Osteocyte (in vitro differentiated cells): ENCODE measurements at regions not wholly inside any gene's neighbourhood (a gene's known extent, or its start where the extent isn't known, plus 50 kb on each side); places are given as distances from the start of the nearest gene placed in this dataset.

Experiments used
- DNase-seq: peaks from one replicate; pipeline ENCODE4 v3.0.0; 2021; ENCODE audit warnings: mixed read lengths; ENCODE audit not compliant: unreplicated experiment; ENCODE audit errors: extremely low spot score
- H3K27ac Mint-ChIP-seq: one replicate; pipeline ENCODE4 v1.8.0; 2021; ENCODE audit warnings: mild to moderate bottlenecking, mixed read lengths; ENCODE audit not compliant: unreplicated experiment
- H3K27me3 Mint-ChIP-seq: one replicate; pipeline ENCODE4 v1.8.0; 2021; ENCODE audit warnings: mixed read lengths; ENCODE audit not compliant: unreplicated experiment
- H3K36me3 Mint-ChIP-seq: one replicate; pipeline ENCODE4 v1.8.0; 2021; ENCODE audit warnings: mixed read lengths; ENCODE audit not compliant: unreplicated experiment
- H3K4me1 Mint-ChIP-seq: one replicate; pipeline ENCODE4 v1.8.0; 2021; ENCODE audit warnings: mixed read lengths; ENCODE audit not compliant: unreplicated experiment
- H3K4me3 Mint-ChIP-seq: one replicate; pipeline ENCODE4 v1.8.0; 2021; ENCODE audit warnings: mild to moderate bottlenecking, moderate library complexity, mixed read lengths; ENCODE audit not compliant: unreplicated experiment
- H3K9me3 Mint-ChIP-seq: one replicate; pipeline ENCODE4 v1.8.0; 2021; ENCODE audit warnings: mixed read lengths; ENCODE audit not compliant: unreplicated experiment
- TF ChIP-seq, protein P1 (sequence below): fragments of 200-600 bp; sonication (generic); IDR thresholded peaks from 2 replicates; pipeline ENCODE4 v1.5.0; 2021; ENCODE audit warnings: antibody characterized with exemption, mild to moderate bottlenecking, moderate library complexity

DNA sequence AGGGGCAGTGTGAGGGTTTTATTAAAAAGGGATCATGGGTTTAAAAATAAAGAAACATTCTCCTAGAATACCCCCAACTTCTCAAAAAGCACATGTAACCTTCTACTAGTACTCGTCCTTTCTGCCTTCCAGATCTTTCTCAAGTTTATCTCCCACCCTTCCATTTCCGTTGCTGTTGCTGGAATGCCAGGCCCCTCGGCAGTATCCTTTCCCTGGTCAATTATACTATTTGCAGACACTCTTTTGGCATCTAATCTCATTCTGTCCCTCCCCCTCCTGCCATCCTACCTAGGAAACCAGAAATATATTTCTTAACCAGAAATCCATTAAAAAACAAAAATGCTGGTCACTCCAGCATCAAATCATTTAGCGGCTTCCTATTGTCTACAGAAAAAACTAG is 198.2 kb upstream of the ATP2B1 start:
- H3K36me3 Mint-ChIP-seq, result no peaks in the 10 kb centered on the region
- TF ChIP-seq, protein P1, sequence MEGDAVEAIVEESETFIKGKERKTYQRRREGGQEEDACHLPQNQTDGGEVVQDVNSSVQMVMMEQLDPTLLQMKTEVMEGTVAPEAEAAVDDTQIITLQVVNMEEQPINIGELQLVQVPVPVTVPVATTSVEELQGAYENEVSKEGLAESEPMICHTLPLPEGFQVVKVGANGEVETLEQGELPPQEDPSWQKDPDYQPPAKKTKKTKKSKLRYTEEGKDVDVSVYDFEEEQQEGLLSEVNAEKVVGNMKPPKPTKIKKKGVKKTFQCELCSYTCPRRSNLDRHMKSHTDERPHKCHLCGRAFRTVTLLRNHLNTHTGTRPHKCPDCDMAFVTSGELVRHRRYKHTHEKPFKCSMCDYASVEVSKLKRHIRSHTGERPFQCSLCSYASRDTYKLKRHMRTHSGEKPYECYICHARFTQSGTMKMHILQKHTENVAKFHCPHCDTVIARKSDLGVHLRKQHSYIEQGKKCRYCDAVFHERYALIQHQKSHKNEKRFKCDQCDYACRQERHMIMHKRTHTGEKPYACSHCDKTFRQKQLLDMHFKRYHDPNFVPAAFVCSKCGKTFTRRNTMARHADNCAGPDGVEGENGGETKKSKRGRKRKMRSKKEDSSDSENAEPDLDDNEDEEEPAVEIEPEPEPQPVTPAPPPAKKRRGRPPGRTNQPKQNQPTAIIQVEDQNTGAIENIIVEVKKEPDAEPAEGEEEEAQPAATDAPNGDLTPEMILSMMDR, result no peak
- no peaks in the 10 kb centered on the region for H3K4me1 Mint-ChIP-seq
- no peak overlapping the region for H3K4me3 Mint-ChIP-seq
- H3K9me3 Mint-ChIP-seq, result peaks cover 15% of the 10 kb centered on the region
- H3K27me3 Mint-ChIP-seq, result no peaks in the 10 kb centered on the region
- no peak for DNase-seq
- no peak overlapping the region for H3K27ac Mint-ChIP-seq

DNA sequence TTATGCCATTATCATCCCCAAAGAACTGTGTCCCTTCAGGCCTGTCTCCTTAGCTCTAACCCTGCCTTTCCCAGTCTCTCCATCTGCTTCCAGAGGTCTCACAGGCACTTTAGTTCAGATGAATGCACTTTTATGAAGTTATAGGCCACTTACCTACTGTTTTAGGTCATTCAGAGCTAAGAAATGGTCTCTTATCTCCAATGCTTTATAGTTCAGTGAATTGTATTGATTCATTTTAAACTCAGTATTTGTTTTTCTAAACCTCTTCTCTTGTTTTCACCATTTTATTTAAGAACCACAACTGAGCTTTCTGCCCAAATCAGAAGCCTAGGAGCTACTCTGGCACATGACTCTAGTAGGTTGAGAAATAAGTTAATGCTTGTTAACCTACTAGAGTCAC is 197.5 kb upstream of the ATP2B1 start:
- no peak for DNase-seq
- no peaks in the 10 kb centered on the region for H3K36me3 Mint-ChIP-seq
- peaks cover 15% of the 10 kb centered on the region for H3K9me3 Mint-ChIP-seq
- H3K4me3 Mint-ChIP-seq, result no peak overlapping the region
- no peak overlapping the region for H3K27ac Mint-ChIP-seq
- TF ChIP-seq, protein P1, result no peak
- H3K27me3 Mint-ChIP-seq, result no peaks in the 10 kb centered on the region
- no peaks in the 10 kb centered on the region for H3K4me1 Mint-ChIP-seq

DNA sequence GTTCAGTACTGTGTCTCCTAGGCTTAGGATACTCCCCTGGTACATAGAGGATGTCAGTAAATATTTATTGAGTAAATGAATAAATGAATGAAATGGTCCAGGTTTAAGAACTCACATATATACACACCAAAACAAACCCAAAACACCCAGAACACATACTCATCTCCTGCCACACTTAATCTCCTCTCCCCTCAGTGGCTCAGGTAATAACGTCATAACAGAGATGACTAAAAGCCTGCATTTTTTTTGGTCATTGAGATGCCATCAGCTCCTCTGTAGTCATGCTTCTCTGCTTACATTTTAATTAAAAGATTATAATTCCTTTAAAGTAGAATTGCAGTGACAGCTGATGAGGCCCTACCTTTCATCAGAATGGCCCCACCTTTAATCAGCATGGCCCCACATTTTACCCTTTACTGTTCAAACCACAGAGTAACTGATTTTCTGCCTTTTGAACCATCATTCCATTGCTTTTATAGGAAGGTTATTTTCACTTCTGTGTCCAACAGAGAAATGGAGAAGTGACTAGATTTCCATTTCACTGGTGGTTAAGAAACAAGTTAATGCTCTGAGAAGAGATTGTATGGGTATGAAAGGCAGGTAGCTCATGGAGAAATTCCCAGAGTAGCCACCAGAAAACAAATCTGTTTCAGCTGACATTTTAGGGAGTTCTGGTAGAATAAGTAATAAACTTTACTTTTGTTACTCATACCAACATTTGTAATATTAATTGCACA is 193.4 kb upstream of the ATP2B1 start:
- Mint-ChIP-seq H3K36me3 (no peaks in the 10 kb centered on the region), H3K9me3 (no peaks in the 10 kb centered on the region), H3K27ac (no peak overlapping the region), H3K4me1 (peaks cover 11% of the 10 kb centered on the region), H3K4me3 (no peak overlapping the region), H3K27me3 (no peaks in the 10 kb centered on the region)
- TF ChIP-seq, protein P1, result no peak
- DNase-seq, result no peak

DNA sequence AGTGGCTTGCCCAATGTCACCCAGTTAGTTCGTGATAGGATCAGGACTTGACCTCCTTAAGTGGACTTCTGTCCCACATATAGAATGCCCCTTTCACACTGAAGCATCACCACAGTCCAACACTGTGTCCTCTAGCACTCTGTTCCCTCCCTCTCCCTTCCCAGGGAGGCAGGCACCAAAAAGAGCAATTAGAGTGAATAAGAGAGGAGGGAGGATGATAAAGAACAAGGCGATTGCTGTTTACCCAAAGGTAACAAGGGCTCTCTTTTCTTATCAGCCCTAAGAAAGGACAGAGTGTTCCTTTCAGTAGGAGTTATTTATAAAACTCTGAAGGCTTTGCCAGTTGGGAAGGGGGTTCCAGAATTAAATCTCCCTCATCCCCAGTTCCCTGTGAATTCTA is 192.7 kb upstream of the ATP2B1 start:
- Mint-ChIP-seq H3K4me1 (peaks cover 11% of the 10 kb centered on the region), H3K36me3 (no peaks in the 10 kb centered on the region), H3K4me3 (no peak overlapping the region), H3K27ac (no peak overlapping the region), H3K9me3 (no peaks in the 10 kb centered on the region), H3K27me3 (no peaks in the 10 kb centered on the region)
- no peak for DNase-seq
- TF ChIP-seq, protein P1, result no peak

DNA sequence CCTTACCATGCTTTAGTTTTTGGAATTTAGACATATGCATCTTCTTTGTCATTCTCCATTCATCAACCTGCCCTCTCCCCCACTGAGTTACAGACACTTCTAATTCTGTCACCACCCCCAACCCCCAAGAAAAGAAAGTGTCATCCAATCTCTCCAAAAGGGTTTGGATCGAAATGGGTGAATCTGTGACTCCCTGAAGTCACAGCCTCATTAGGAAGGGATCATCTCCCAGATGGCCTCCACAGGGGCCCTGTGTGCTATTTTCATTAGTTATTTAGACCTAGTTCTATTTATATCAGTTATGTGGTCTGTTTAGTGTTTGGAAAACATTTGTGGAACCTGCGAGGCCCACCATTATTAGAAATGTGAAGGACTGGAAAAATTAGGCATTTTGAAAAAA is 191.0 kb upstream of the ATP2B1 start:
- Mint-ChIP-seq H3K9me3 (no peaks in the 10 kb centered on the region), H3K27ac (peak overlapping the region; percentile 18), H3K4me3 (no peak overlapping the region), H3K27me3 (no peaks in the 10 kb centered on the region), H3K4me1 (peaks cover 14% of the 10 kb centered on the region), H3K36me3 (no peaks in the 10 kb centered on the region)
- TF ChIP-seq, protein P1, result no peak
- DNase-seq, result no peak
